Bronchial epithelial cell (primary cell): ENCODE measurements at regions not wholly inside any gene's neighbourhood (a gene's known extent, or its start where the extent isn't known, plus 50 kb on each side); places are given as distances from the start of the nearest gene placed in this dataset.

ENCODE experiments used
- DNase-seq: peaks from one replicate; pipeline ENCODE4 v3.0.0-alpha.2; 2010; ENCODE audit warnings: low read depth
- FAIRE-seq: peaks from 2 replicates; lab custom pipeline; 2011; peaks lifted over from hg19 to GRCh38; lab: Jason Lieb, UNC
- H3K27me3 ChIP-seq: 2 replicates; pipeline ENCODE4 v1.5.1; 2011; ENCODE audit warnings: low read length; ENCODE audit not compliant: control insufficient read depth, insufficient read depth
- H3K36me3 ChIP-seq: 2 replicates; pipeline ENCODE4 v1.5.1; 2011; ENCODE audit warnings: low read length; ENCODE audit not compliant: control insufficient read depth, insufficient read depth
- H3K4me3 ChIP-seq: 2 replicates; pipeline ENCODE4 v1.5.1; 2011; ENCODE audit warnings: mild to moderate bottlenecking, low read depth, low read length, control low read depth
- CTCF ChIP-seq: IDR thresholded peaks from 2 replicates; pipeline ENCODE4 v1.5.1; 2011; ENCODE audit warnings: mild to moderate bottlenecking, moderate library complexity, low read length, control low read depth, inconsistent platforms; ENCODE audit not compliant: insufficient read depth, severe bottlenecking

- no peak for FAIRE-seq
- no peaks in the 10 kb centered on the region for H3K36me3 ChIP-seq
- H3K27me3 ChIP-seq, result no peaks in the 10 kb centered on the region
- peak; percentile 72 for TF ChIP-seq CTCF
- DNase-seq, result peak; percentile 78
- H3K4me3 ChIP-seq, result peak overlapping the region; percentile 10
Observed at GRCh38 chr11:86193297-86194095, 51.1 kb upstream of the EED start.

- H3K36me3 ChIP-seq, result no peaks in the 10 kb centered on the region
- no peaks in the 10 kb centered on the region for H3K27me3 ChIP-seq
- H3K4me3 ChIP-seq, result no peak overlapping the region
- FAIRE-seq (no peak), DNase-seq (no peak)
- TF ChIP-seq CTCF, result no peak
Observed at GRCh38 chr11:86192519-86193257, 51.9 kb upstream of the EED start.

- no peak for DNase-seq
- Histone ChIP-seq H3K27me3 (no peaks in the 10 kb centered on the region), H3K4me3 (no peak overlapping the region), H3K36me3 (no peaks in the 10 kb centered on the region)
- no peak for TF ChIP-seq CTCF
- FAIRE-seq, result no peak
Observed at GRCh38 chr11:86191874-86192273, 52.7 kb upstream of the EED start.

- no peak overlapping the region for H3K4me3 ChIP-seq
- no peaks in the 10 kb centered on the region for H3K36me3 ChIP-seq
- no peak for FAIRE-seq
- no peaks in the 10 kb centered on the region for H3K27me3 ChIP-seq
- no peak for DNase-seq
- no peak for TF ChIP-seq CTCF
Observed at GRCh38 chr11:86187027-86187426, 57.5 kb upstream of the EED start.

- no peak for FAIRE-seq
- no peak overlapping the region for H3K4me3 ChIP-seq
- no peak for TF ChIP-seq CTCF
- H3K27me3 ChIP-seq, result no peaks in the 10 kb centered on the region
- no peaks in the 10 kb centered on the region for H3K36me3 ChIP-seq
- no peak for DNase-seq
Observed at GRCh38 chr11:86186386-86186785, 58.2 kb upstream of the EED start.

- DNase-seq (no peak), FAIRE-seq (no peak)
- no peak for TF ChIP-seq CTCF
- Histone ChIP-seq H3K36me3 (no peaks in the 10 kb centered on the region), H3K4me3 (no peak overlapping the region), H3K27me3 (no peaks in the 10 kb centered on the region)
Observed at GRCh38 chr11:86185381-86185750, 59.2 kb upstream of the EED start.
